H4 (cell line): ENCODE measurements at regions not wholly inside any gene's neighbourhood (a gene's known extent, or its start where the extent isn't known, plus 50 kb on each side); places are given as distances from the start of the nearest gene placed in this dataset.
"Not testable (repeated sequence)": the region's sequence is repeated elsewhere in the genome, so short reads cannot be mapped to it uniquely, and the experiment has no call there.

Experiments
- DNase-seq: peaks from one replicate; pipeline ENCODE4 v3.0.0-alpha.2; 2015; ENCODE audit warnings: low spot score

DNA sequence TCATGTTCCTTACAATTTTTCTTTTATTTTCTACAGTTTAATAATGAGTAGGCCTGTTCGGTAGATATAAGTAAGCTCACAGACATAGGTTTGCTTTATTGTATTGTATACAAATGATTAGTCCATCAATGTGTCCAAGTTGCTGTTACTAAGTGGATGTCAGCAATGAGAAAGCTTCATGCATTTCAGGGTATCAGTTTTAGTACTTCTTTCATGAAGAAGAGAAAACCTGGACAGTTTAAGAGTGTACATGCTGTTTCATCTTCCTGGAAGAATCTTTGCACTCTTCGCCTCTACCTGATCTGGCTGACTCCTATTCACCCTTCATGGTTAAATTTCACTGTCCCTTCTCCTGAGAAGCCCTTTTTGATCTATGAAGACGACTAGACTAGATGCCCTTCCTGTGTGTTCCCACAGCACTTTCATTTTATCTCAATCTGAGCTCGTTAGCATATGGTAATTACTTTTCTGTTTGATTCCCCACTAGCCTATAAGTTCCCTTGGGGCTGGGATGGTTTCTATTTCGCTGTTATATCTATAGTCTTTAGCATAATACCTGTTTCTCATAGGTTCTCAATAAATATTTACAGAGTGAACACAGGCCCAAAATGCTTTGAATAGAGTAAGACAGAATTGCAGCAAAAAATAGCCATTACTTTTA is 70.7 kb downstream of the CETN3 start:
- no peak for DNase-seq

GRCh38 chr5:90337449-90338052 is 72.0 kb downstream of the CETN3 start:
- no peak for DNase-seq

GRCh38 chr5:90336752-90337151 is 72.8 kb downstream of the CETN3 start:
- no peak for DNase-seq

GRCh38 chr5:90334741-90335140 is 74.8 kb downstream of the CETN3 start:
- no peak for DNase-seq

DNA sequence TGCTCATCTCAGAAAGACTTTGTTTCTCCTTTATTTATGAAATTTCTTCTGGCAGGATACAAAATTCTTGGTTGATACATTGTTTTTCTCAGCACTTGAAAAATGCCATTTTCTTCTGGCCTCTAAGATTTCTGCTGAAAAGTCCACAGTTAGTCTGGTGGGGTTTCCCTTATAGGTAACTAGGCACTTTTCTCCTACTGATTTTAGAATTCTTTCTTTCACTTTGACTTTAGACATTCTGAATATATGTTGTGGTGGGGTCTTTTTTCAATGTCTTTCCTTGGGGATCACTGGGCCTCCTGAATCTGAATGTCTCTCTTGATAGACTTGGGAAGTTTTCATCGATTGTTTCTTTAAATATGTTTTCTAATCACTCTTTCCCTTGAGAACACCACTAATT is 79.6 kb downstream of the CETN3 start:
- DNase-seq, result no peak

DNA sequence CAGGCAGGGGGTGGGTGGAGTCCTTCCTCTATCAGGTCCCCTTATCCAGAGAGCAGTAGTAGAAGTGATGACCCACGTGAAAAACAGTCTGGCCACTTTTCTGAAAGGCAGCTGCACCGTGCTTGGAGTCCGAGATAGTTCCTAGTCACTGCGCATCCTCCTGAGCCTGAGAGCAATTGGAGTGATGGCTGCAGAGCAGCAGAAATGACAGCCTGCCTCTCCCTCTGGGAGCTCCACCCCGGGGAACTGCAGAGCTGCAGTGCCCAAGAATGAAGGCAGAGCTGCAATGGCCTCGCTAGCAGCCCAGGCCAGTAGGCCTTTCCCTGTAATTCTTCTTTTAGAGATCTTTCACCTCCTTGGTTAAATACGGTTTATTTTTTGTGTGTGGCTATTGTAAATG is 82.6 kb downstream of the CETN3 start:
- DNase-seq, result no peak

DNA sequence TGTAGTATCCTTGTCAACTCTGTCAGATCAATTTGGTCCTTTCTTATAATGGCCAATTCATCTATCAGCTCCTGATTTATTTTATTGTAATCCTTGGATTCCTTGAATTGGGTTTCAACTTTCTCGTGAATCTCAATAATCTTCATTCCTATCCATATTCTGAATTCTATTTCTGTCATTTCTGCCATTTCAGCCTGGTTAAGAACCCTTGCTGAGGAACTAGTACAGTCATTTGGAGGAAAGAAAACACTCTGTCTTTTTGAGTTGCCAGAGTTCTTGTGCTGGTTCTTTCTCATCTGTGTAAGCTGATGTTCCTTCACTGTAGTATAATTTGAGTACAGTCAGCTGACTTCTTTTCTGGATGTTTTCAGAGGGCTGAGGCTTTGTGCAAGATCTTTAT is 84.5 kb downstream of the CETN3 start:
- no peak for DNase-seq

GRCh38 chr5:90320348-90320747 is 89.2 kb downstream of the CETN3 start:
- not testable (repeated sequence) for DNase-seq

DNA sequence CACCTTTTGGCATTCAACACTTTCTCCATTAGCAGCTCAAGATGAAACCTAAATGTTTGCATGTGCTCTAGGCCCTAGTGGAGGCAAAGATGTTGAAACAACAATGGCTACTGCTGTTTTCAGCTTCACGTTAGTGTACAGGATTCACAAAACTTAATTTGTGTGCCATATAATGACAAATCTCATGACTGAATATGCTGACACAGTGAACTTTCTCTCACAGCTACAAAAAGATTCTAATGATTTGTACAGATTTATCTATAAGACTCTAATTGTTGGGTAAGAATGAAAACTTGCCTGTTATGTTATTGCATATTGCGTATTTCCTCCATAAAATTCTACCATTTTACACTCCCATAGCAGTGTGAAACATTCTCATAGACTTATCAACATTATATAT is 97.5 kb downstream of the CETN3 start:
- DNase-seq, result no peak

DNA sequence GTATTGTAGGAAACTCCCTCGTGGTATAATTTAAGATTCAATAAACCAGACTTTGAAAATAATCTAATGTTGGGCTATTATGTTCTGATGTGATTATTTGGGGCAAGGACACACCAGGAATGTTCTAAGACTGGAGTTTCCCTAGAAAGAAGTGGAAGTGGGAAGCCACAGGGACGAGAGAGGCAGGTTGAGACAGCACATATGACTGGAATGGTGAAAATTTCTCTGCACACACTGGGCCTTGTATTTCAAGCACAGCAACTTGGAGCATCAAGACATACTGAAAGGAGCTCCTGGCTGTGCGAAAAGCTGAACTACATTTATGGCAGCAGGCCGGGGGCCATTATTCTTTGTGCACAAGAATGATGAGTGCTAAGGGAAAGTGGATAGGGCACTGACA is 98.2 kb downstream of the CETN3 start:
- no peak for DNase-seq

GRCh38 chr5:90308787-90309585 is 100.6 kb downstream of the CETN3 start:
- DNase-seq, result no peak

- DNase-seq, result no peak
Measured at GRCh38 chr5:90307782-90308181, 101.8 kb downstream of the CETN3 start.

DNA sequence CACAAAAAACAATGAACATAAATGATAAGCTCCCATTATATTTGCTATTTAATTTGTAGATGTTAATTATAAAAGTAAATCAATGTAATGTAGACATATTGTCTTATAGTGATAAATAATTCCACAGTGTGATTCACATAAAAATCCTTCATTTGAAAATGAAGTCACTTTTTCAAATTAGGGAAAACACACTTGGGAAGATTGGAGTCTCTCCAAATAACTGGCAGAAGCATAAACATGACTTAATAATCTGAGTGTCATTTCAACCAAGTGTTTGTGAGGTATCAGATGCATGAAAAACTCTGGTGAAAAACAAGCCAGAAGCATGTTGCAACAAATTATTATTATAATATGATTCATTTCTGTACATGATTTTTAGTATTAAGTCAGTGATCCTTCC is 102.2 kb downstream of the CETN3 start:
- no peak for DNase-seq

- no peak for DNase-seq
Measured at GRCh38 chr5:90306613-90307012, 102.9 kb downstream of the CETN3 start.

DNA sequence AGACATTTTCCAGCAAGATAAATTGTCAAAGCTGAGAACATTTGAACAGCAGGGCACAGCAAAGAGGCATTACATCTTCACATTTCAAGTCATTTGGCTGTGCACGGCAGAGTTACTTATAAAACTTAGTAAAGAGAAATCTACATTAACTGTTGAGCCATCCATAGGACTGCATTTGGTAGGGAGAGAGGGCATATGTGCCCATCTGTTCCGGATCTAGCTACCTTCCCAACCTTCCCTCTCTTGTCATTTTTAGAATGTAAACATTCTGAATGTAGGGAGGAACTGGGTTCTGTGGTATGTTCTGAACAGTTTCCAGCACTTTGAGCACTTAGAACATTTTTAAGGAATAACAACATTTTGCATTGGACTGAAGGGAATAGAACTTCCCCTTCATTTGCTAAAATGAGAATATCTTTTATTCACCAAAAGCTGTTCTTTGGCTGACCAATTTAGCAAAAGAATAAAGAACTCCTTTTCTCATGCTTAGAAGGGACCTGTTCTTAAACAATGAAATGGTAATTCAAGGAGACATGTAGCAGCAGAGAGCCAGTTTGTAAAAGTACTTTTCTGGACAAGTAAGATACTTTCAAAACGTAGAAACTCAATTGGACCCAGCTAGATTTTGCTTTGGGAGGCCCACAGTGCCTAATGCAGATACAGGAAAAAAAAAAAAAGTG is 104.4 kb downstream of the CETN3 start:
- DNase-seq, result no peak

DNA sequence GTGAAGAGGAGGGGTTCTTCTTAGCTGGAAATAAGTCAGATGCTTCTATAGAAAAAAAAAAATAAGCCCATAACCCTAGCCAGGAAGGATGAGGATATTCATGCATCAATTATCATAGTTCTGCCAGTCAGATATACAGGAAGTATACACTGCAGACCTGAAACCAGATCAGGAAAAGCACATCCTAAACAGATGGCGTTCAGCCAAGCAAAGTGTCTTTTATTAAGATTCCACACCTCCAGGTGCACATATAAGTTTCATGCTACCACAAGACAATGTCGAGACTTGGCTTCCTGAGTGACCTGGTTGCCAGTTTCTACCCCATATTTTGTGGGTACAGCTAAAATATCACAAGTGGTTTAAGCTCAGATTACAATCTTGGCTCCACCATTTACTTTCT is 108.3 kb downstream of the CETN3 start:
- no peak for DNase-seq

DNA sequence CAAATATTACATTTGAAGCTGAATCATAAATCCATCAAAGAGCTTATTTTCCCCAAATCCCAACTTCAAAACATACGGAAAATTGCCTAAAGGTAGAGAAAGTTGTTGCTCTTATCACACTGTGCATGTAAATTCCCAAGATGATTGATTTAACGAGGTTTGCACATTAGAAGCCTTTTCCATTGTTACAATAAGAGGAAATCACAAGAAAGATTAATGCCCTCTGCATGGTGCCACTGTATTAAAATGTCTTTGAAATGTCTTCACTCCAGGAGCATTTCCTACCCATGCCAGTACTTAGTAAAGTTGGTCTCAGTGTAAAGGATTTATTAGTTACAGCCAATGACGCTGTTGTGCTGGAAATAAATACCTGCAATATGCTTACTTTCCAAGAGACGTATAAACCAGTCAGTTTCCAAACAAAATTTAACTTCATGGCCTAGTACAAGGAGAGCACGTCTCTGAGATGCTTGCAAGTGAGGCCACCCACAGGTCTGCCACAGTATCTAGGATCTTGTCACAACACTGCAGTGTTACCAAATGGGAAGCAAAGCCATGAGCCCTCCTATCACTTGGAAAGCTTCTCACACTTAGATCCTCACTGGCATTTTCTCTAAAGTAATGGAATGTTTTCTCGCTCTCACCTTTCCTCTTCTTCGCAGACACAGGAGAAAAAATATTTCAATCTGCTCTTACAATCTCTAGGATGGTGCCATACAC is 112.4 kb downstream of the CETN3 start:
- DNase-seq, result no peak

- no peak for DNase-seq
Measured at GRCh38 chr5:90294604-90295003, 115.0 kb downstream of the CETN3 start.

DNA sequence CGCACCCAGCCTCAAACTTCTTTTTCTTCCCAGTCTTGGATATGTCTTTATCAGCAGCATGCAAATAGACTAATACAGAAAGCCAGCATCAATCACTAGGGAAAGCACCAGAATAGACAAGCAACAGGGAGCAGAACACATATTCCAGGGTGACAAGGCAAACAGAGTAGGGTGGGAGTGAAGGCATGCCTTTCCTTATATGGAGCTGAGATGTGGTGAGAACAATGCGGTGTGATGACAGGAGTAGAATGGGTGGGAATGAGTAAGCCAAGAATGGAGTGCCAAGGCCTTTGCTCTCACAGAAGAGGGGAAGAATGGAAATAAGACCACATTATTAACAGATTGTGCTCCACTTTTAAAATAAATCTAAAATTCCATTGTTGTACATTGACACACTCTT is 115.6 kb downstream of the CETN3 start:
- peak; percentile 21 for DNase-seq

- no peak for DNase-seq
Measured at GRCh38 chr5:90290648-90291047, 118.9 kb downstream of the CETN3 start.

DNA sequence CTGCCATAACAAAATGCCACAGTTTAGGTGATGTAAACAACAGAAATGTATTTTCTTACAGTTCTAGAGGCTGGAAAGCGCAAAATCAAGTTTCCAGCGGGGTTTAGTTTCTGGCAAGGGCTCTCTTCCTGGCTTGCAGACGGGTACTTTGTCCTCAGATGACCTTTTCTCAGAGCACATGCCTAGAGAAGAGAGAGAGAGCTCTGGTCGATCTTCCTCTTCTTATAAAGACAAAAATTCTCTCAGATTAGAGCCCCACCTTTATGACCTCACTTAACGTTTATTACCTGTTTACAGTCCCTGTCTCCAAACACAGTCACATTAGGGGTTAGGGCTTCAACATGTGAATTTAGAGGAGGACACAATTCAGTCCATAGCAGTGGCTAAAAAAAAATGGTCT is 119.7 kb downstream of the CETN3 start:
- no peak for DNase-seq

DNA sequence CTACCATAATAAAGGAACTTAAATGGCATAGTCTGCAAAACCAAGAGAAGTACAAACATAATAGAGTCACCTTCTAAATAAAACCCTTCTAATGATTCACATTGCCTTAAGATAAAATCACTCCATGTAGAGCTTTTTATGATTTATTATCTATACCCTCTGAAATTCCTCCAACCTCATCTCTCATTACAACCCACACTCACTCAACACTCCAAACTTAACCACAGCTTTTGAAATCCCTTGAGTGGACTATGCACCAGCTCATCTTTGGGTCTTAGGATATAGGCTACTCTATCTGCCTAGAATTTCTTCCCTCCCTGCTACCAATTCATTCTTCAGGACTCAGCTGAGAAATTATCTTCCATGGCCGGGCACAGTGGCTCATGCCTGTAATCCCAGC is 122.5 kb downstream of the CETN3 start:
- DNase-seq, result no peak
